Umbilical cord (tissue), 1 donor: ENCODE measurements at regions not wholly inside any gene's neighbourhood (a gene's known extent, or its start where the extent isn't known, plus 50 kb on each side); places are given as distances from the start of the nearest gene placed in this dataset.

Source experiments
- DNase-seq: peaks from one replicate; pipeline ENCODE4 v3.0.0-alpha.2; 2015; ENCODE audit warnings: low spot score

DNA sequence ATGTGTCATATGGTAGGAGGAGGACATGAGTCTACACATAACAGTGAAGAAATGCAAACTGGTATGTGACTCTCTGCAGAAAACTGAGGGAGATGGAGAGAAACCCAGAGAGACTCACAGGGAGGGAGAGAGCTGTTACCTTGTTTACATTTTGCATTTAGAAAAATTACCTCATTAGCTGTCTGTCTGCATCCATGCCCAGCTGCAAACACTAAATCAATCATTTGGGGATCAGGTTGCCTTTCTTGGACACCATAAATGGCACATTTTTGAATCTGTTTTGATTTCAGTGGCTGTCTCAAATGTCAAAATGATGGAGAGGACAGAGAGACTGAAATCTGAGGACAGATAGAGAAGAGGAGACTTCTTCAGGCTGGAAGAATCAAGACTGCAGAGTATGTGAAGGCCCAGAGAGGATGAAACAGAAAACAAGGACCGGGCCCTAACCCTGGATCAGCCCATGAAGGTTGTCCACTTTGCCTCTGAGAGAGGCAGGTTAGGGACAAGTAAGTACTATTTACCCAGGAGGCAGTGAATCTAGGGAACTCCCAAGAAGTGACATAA, 92.2 kb downstream of the UNC5CL start:
- DNase-seq: no peak

DNA sequence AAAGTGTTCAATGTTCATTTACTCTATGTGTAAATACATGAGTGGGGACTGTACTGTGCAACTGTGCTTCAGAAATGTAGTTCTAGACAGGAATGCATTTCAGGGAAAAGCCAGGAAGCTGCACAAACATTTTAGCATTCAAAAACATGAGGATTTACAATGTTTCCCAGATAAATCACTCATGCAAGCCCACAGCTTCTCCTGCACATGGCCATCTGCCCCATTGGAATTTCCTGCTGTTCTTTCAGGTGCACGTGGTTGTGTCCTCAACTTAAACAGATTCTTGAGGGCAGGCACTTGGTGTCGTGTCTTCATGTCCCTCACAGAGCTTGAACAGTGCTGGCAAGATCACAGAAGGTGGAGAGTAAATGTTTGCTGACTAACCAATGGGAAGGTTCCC, 101.5 kb downstream of the UNC5CL start:
- no peak for DNase-seq

DNA sequence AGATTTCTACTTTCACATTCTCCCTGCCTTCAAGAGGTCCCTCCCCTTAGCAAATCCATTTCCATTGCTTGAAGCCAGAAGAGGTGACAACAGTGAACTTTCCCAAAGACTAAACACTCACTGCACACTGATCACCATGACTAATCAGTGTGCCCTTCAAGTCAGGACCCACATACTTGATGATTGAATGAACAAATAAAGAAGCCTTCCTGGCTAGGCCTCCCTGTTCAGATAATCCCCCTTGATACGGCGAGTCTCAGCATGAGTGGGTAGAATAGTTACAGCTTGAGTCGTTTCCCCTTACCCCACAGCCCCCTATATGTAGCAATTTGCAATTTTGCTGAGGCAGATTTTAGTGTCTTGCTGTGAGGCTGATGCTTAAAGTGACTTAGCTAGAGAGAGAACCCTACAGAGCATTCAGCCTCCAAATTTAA, 102.2 kb downstream of the UNC5CL start:
- no peak for DNase-seq

DNA sequence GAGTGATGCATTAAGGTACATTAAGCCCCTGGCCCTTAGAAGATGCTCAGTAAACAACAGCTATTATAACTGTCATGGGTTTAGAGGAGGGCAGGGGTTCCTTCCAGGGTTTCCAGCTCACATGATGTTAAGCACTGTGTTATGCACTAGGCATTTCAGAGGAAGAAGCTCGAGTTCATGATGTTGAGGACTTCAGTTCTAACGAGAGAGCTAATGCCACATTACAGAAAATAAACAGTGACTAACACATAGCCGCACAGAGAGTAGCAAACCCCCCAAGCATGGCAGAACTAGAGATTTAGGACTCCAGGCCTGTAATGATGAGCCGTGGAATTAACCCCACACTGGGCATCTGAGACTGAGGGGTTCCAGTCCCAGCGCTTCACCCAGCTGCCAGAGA, 105.2 kb downstream of the UNC5CL start:
- no peak for DNase-seq

DNA sequence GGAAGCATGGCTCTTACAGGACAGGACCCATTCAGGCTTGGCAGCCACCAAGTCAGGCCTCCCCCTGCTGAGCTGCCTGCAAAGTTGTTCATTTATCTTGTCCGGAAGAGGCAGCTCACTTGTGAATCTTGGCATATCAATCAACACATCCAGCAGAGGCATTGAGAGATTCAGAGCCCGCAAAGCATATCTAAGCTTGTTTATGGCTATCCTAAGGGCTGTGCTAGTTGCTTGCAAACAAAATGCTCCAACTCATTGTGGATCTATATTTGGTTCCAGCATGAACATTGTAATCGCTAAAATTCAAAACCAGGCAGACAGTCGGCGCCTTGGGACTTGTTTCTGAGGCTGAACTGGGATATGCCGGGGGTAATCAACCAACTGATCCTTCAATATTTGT, 106.1 kb downstream of the UNC5CL start:
- DNase-seq: no peak

DNA sequence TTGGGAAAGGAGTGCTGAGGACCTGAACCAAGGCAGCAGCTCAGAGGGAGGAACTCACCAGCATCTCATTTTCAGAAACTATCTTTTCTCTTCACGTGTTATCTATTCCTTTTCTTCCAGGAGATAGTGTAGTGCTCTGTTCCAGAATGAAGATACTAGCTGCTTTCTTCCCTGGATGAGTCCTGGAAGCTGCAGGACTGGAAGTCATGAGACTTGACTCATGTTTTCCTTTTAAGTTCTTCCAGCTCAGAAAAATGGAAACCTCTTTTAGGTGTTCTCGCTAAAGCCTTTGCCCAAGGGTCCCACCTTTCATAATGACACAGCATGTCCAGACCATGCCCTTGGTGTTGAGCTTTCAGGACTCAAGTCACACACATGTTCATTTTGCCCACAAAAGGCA, 106.7 kb downstream of the UNC5CL start:
- no peak for DNase-seq

DNA sequence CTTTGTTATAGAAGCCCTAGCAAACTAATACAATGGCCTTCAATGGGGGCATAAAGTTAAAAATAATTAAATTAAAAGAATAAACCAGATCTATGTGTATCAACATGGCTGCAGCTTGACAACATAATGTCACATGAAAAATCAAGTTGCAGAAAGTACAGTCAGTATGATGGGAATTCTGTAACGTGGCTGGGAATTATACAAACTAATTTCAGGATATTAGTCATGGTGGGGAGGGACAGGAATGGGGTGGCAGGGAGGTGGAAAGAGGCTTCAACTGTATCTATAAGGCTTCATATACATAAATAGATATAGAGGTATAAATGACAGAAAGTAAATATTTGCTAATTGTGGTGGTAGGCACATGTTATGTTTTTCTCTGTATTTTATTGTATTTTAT, 107.1 kb downstream of the UNC5CL start:
- DNase-seq: no peak

DNA sequence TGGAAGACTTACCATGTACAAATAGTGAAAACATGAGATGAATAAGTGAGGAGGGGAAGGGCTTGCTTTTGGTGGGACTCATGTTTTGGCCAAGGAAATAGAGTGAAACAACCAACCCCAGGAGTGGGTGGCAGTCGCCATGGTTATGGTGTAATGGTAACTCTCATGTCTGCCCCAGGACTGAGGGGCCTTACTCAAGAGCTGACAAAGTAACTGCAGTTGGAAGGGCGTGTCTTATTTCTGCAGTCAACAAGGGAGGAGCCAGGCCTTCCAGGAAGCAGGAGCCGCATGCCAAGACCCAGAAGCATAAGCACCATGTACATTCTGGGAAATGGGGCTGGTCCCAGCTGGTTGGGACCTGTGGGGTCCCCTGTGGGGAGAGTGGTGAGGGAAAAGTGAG, 108.5 kb downstream of the UNC5CL start:
- DNase-seq: no peak

DNA sequence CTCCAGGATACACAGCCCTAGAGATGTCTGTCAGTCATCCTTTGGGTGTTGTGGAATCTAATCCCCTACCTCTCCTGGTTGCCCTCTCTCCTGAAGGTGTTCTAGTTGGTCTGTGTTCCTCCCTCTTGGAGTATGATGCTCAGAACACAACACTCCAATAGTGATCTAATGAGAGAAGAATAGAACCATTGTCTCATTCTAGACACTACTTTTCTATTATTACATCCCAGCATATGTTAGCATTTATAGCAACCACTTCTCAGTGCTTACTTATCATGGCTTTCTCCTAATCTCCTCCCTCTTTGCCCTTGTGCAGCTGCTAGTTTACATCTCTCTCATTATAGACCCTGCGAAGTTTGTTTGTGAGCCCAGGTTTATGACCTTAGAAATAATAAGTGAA, 109.0 kb downstream of the UNC5CL start:
- no peak for DNase-seq

DNA sequence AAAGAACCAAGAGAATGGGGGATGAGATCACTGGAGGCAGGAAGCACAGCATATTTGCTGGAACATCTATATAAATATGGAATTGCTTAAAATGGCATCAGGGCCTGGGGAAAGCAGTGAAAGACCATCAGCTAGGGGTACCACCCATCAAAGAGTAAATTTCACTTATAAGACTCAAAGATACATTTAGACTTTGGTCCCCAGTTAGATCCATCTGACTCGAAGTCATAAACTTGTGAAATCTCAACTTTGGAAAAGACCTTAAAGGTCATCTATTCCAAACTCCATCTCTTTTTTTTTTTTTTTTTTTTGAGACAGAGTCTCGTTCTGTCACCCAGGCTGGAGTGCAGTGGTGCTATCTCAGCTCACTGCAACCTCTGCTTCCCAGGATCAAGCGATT, 109.8 kb downstream of the UNC5CL start:
- no peak for DNase-seq

DNA sequence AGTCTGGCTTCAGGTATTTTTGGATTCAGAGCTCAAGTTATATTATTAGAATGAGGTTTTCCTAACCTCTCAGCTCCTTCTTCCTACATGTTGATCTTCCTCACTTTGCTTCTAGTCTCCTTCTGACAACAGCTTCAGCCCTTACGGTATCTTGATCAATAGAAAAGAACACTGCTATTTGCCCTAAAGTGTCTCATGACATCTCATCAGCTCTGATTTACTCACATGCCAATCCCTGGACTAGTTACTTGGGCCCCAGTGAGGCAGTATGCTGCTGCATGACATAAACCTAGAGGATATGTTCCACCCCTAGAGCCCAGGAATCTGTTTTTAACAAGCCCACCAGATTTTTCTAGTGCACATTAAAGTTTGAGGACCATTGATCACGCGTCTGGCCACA, 110.3 kb downstream of the UNC5CL start:
- DNase-seq: no peak

DNA sequence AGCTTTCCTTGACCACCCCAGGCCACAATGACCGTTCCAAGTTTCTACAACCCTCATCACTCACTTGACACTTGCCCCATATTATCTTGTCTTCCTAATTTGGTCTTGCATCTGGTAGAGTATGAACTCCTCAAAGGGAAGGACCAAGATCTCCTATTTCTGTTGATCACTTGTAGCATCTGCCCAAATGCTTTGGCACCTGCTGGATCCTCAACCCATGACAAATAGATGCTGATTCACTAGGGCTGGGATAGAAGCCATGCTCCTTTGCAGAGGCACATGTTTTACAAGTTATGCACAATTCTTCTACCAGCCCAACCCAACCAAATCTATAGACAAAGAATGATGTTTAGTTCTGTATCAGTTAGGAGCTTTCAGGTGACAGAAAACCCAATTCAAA, 110.7 kb downstream of the UNC5CL start:
- no peak for DNase-seq

DNA sequence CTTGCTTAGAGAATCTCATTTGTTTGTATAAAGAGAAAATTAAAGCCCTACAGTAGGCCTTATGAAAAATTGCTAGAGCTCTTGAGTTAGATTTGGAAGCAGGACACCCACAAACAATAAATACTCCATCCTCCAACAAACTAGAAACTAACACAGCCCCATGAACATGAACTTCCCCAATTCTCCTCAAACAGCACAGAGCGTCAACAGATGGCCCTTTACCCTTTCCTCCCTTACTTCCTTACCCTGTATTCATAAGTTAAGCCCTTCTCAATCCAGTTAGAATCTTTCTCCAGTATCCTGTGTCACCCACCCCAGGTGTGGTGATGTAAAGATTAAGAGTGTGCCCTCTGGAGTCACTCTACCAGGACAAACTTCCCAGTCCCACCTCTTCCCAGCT, 113.7 kb downstream of the UNC5CL start:
- DNase-seq: no peak

DNA sequence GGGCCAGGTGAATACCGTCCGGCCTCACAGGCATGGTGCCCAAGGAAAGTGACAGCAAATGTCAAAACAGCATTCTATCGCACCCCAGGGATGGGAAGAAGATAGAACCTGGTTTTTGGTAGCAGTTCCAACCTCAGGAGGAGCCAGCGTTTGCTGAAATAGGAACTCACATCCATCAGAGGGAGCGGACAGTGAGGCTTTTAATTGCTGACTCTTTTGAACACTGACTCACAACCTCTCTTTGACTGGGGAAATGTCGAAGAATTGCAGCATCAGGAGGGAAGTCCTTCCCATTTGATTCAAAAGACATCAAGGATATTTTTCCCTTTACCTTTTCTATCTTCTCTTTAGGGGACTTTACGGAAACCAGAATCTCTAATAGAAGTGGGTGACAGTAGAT, 114.2 kb downstream of the UNC5CL start:
- no peak for DNase-seq

DNA sequence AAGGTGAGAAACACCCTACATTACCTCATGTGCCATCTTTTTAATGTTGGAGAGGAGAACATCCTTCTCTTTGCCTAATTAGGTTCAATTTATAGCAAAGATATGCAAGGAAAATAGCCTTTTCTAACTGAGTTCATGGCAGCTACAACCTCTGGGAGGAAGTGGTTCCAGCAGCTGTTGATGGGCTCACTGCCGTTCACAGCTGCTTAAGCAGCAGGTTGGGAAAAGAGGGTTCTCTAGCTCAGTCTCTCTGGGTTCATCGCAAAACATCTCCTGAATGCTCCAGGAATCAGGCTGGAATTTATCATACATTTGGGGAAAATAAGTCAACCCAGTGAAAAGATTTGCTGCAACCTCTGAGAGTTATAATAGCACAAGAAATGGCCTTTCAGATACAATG, 115.1 kb downstream of the UNC5CL start:
- DNase-seq: no peak

DNA sequence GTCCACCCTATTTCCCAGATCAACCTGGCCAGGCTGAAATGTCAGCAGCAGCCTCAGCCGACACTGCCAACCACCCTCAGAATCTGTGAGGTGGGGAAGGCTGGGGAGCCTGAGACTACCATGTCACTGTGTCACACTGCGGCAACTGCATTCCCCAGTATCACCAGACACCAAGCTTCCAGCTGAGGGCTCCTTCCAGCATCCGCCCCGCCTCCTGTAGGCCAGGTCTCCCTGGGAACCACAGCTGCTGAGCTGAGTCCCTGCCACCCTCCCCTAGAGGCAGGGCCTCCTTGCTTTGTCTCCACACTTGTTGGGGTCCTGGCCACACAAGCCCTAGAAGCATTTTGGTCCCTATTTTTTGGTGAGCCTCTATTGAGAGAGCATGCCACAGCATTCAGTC, 115.7 kb downstream of the UNC5CL start:
- DNase-seq: no peak

DNA sequence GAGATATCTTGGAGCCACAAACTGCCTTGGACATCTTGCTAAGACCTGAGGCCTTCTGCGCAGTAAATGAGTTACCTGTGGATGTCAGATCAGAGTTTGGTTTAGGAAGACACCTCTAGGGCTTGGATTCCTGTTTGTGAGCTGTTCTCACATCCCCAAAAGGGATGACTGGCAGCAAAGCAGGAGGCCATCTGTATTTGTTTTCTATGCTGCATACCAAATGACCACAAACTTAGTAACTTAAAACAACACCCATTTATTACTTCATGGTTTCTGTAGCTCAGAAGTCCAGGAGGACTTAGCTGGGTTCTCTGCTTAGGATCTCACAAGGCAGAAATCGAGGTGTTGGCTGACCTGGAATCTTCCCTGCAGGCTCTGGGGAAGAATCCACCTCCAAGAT, 116.7 kb downstream of the UNC5CL start:
- no peak for DNase-seq

DNA sequence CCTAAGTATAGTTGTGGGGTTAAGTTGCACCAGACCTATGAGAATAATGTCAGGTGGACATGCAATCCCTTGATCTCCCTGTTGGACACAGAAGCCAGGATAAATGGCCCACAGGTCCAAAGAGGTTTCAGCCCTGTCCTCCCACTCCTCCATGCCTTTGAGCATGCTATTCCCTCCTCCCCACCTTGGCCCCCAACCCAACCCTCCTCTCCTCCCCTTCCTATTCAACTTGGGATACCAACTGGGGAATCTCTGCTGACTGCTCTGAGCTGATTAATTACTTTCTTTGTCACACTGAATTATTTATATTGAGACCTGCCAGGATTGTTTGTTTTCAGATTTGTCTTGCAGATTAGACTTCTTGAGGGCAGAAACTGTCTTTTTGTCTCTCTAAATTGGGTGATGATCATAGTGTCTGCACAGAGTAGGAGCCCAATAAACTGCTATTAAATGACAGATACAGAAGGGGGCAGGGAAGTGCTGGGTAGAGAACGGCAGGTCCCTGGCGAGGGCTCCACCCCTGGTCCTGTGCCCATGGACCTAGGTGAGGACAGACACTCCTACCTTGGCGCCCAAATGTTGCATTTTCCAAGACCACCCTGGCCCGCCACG, 120.9 kb downstream of the UNC5CL start:
- DNase-seq: no peak

DNA sequence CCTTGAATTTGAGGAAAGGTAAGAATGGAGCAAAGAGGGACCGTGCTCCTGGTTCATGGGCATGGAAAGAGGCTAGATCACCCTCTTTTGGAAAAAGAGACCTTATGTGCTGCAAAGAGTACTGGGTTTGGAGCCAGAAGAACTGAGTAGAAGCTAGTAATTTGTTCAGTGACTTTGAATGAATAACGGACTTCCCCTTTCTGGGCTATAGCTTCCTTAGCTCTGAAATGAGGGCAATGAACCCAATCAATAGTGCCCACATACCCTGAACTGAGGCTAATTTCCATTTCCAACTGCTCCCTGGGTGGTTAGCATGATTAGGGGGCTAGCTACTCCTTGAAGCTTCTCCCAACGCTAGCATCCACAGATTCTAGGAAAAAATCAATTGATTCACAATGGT, 121.4 kb downstream of the UNC5CL start:
- no peak for DNase-seq

DNA sequence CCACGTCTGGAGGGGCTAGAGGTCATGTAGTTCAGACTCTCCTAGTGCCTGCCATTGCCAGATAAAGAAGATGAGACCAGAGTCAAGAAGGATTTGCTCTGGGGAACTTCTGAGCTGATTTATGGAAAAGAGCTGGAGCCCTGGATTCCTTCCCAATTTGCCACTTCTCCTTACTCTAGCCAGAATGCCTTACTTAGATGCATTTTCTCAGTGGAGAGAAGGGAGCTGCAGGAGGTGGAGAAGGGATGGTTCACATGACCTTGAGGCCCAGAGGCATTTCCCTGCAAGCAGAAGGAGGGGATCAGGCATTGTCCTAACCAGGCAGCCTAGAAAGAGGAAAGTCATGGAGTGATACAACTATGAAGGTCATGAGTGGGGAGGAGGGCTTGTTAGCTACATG, 122.2 kb downstream of the UNC5CL start:
- DNase-seq: peak; percentile 84

DNA sequence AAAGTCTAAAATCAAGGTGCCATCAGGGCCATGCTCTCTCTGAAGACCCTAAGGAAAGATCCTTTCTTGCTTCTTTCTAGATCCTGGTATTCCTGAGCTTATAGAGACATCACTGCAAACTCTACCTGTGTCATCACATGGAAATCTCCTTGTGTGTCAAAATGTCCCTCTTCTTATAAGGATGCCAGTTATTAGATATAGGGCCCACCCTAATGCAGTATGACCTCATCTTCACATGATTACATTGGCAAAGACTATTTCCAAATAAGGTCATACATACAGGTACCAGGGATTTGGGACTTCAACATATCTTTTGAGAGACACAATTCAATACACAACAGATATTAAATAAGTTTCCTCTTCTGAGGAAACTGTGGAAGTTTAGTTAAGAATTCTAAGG, 123.9 kb downstream of the UNC5CL start:
- DNase-seq: no peak

DNA sequence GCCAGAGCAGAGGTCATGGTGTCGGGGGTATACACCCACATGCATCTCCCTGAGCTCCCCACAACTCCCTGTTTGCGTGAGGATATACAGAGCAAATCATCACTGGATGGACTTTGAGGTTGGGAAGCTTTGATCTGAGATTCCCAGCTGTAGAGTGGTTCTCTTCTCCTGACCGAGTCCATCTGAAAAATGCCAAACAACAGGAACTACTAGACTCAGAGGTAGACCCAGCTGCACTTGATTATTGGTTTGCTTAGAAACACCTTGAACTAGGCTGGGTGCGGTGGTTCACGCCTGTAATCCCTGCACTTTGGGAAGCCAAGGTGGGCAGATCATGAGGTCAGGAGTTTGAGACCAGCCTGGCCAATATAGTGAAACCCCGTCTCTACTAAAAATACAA, 125.0 kb downstream of the UNC5CL start:
- no peak for DNase-seq

DNA sequence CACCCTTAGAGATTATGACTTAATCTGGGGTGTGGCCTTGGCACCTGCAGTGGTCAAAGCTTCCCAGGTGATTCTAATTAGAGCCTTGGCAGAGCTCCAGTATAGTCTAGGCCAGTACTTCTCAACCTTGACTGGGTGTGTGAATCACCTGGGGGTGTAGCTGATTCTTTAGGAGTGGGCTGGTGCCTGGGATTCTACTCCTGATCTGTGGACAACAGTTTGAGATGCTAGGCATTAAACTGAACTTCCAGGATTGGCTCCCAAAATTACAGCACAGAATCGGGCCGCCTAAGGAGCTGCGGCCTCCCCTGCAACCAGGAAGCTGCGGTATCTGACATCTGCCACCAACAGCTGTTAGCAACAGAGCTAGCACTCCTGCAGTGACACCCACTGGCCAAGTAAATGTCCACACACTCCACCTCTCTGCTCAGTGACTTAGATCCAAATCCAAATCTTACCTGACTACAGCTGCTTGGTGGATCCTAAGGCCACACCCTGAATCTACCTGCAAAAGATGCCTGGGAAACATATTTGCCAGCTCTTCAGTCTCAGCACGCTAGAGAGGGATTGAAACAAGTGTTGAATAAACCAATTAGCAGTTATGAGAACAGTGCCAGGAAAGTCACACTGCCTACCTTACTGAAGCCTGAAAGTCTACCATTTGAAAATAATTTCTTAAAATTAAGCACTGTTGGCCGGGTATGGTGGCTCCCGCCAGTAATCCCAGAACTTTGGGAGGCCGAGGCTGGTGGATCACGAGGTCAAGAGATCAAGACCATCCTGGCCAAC, 126.7 kb downstream of the UNC5CL start:
- DNase-seq: peak; percentile 30
